D721Med (cell line): ENCODE measurements at regions not wholly inside any gene's neighbourhood (a gene's known extent, or its start where the extent isn't known, plus 50 kb on each side); places are given as distances from the start of the nearest gene placed in this dataset.
"Not testable (repeated sequence)": the region's sequence is repeated elsewhere in the genome, so short reads cannot be mapped to it uniquely, and the experiment has no call there.

ENCODE experiments used
- DNase-seq: peaks from one replicate; pipeline ENCODE4 v3.0.0; 2011; ENCODE audit warnings: low spot score; ENCODE audit not compliant: insufficient read length
- FAIRE-seq: peaks from 2 replicates; lab custom pipeline; 2011; peaks lifted over from hg19 to GRCh38; lab: Jason Lieb, UNC
- TF ChIP-seq, protein P1 (sequence below): IDR thresholded peaks from 2 replicates; pipeline ENCODE4 v1.5.1; 2012; ENCODE audit warnings: mild to moderate bottlenecking, control low read depth; ENCODE audit not compliant: insufficient read depth; ENCODE audit errors: missing control alignments

GRCh38 chr2:107747964-107748583 lies 78.6 kb upstream of the RGPD4 start:
- DNase-seq, result no peak
- TF ChIP-seq, protein P1, sequence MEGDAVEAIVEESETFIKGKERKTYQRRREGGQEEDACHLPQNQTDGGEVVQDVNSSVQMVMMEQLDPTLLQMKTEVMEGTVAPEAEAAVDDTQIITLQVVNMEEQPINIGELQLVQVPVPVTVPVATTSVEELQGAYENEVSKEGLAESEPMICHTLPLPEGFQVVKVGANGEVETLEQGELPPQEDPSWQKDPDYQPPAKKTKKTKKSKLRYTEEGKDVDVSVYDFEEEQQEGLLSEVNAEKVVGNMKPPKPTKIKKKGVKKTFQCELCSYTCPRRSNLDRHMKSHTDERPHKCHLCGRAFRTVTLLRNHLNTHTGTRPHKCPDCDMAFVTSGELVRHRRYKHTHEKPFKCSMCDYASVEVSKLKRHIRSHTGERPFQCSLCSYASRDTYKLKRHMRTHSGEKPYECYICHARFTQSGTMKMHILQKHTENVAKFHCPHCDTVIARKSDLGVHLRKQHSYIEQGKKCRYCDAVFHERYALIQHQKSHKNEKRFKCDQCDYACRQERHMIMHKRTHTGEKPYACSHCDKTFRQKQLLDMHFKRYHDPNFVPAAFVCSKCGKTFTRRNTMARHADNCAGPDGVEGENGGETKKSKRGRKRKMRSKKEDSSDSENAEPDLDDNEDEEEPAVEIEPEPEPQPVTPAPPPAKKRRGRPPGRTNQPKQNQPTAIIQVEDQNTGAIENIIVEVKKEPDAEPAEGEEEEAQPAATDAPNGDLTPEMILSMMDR, result no peak
- no peak for FAIRE-seq

DNA sequence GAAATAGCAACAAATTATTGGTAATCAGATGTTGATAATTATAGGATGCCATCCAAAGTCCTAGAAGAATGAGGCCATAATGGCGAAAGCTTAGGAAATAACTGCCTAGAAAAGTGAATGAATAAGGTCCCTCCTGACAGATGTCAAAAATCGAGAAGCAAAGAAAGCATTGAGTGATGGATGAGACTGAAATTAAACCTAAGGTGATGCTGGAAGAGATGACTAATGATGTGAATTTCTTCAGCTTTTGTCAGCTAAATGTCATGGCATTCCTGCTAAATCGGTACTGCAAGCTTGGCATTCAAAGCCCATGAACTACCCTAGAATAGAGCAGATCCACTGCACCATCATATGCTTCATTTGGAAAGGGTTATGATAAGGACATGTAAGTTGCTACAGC lies 74.8 kb upstream of the RGPD4 start:
- TF ChIP-seq, protein P1, result no peak
- FAIRE-seq (no peak), DNase-seq (no peak)

- DNase-seq, FAIRE-seq: not testable (repeated sequence)
Observed at GRCh38 chr2:107753806-107754205, 72.9 kb upstream of the RGPD4 start.

DNA sequence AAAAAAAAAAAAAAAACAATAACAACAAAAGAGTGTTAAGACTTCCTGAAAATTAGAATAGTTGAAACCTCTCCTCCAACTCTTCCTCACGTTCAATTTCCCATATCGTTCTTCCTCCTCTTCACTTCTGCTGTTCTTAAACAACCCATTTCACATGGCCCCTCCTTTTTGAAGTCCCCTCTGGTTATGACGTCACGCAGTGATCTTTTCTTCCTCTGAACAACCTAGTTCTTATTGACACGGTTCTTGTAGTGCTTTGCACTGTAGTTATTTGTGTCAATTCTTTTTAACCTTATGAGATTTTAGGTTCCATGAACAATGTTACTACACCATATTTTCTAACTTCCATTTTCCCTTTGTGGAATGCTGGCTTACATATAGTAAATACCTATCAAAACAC lies 69.5 kb upstream of the RGPD4 start:
- DNase-seq (no peak), FAIRE-seq (no peak)
- TF ChIP-seq, protein P1, result no peak

DNA sequence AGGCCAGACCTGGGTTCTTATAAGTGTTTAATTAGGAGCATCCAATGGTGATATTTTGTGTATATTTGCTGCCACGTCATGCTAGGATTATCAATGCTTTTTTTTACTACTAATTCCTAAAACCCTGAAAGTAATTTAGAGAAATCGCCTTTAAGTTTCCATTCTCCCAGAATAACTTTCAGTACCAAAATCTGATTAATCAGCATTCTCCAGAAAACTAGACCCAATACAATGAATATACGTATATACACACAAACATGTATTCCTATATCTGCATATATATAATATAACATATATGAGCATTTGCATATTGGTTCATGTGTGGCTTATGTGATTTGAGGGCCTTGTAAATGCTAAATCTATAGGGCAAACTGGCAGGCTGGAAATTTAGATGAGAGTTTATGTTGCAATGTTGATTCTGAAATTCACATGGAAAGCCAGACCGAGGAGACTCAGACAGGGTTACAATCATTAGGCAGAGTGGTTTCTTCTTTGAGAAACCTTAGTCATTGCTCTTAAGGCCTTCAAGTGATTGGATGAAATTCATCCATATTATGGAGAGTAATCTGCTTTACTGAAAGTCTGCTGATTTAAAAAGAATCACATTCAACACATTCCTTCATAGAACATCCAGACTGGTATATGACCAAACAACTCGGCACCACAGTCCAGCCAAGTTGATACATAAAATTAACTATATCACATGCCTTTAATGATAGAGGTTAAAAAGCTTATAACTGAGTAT lies 65.9 kb upstream of the RGPD4 start:
- FAIRE-seq (peak; percentile 48), DNase-seq (no peak)
- TF ChIP-seq, protein P1, result no peak

- FAIRE-seq (no peak), DNase-seq (no peak)
- TF ChIP-seq, protein P1, result no peak
Observed at GRCh38 chr2:107772353-107772752, 54.3 kb upstream of the RGPD4 start.

- FAIRE-seq, result no peak
- TF ChIP-seq, protein P1, result no peak
- no peak for DNase-seq
Observed at GRCh38 chr2:107775211-107775610, 51.5 kb upstream of the RGPD4 start.
